Stimulated activated CD4-positive, alpha-beta T cell treated with anti-CD3 and anti-CD28 coated beads, TNF-alpha, amount 100 ng/mL, for 24 hours (primary cell): ENCODE measurements at regions not wholly inside any gene's neighbourhood (a gene's known extent, or its start where the extent isn't known, plus 50 kb on each side); places are given as distances from the start of the nearest gene placed in this dataset.

Experiments used
- DNase-seq, 3 experiments: peaks; one replicate each; pipeline ENCODE4 v3.0.0-alpha.2; 2020; ENCODE audit warnings: low read depth in 3 of 3

GRCh38 chr1:212190169-212190568 is 95.0 kb upstream of the PPP2R5A start:
- DNase-seq = no peak

GRCh38 chr1:212192261-212192998 is 92.8 kb upstream of the PPP2R5A start:
- no peak for DNase-seq

- DNase-seq = no peak
These were observed 88.9 kb upstream of the PPP2R5A start for GRCh38 chr1:212196355-212196754.

GRCh38 chr1:212201461-212201860 is 83.7 kb upstream of the PPP2R5A start:
- DNase-seq = no peak

- no peak for DNase-seq
These were observed 81.6 kb upstream of the PPP2R5A start for GRCh38 chr1:212203630-212204029.

- no peak for DNase-seq
These were observed 80.2 kb upstream of the PPP2R5A start for GRCh38 chr1:212205006-212205405.

- no peak for DNase-seq
These were observed 79.4 kb upstream of the PPP2R5A start for GRCh38 chr1:212205843-212206242.

GRCh38 chr1:212207118-212207517 is 78.1 kb upstream of the PPP2R5A start:
- no peak for DNase-seq

GRCh38 chr1:212207822-212208520 is 77.2 kb upstream of the PPP2R5A start:
- no peak for DNase-seq

- no peak for DNase-seq
These were observed 76.1 kb upstream of the PPP2R5A start for GRCh38 chr1:212208978-212209644.

- no peak for DNase-seq
These were observed 73.8 kb upstream of the PPP2R5A start for GRCh38 chr1:212211371-212211770.

- DNase-seq = no peak
These were observed 72.9 kb upstream of the PPP2R5A start for GRCh38 chr1:212212343-212212742.

GRCh38 chr1:212212906-212213305 is 72.3 kb upstream of the PPP2R5A start:
- no peak for DNase-seq

- DNase-seq = no peak
These were observed 71.4 kb upstream of the PPP2R5A start for GRCh38 chr1:212213784-212214183.

GRCh38 chr1:212214325-212214724 is 70.9 kb upstream of the PPP2R5A start:
- no peak for DNase-seq

- DNase-seq = no peak
These were observed 69.3 kb upstream of the PPP2R5A start for GRCh38 chr1:212215910-212216309.

GRCh38 chr1:212217633-212218032 is 67.6 kb upstream of the PPP2R5A start:
- DNase-seq = no peak

GRCh38 chr1:212218065-212218464 is 67.1 kb upstream of the PPP2R5A start:
- DNase-seq = no peak

- no peak for DNase-seq
These were observed 66.3 kb upstream of the PPP2R5A start for GRCh38 chr1:212218911-212219310.

GRCh38 chr1:212219679-212220463 is 65.3 kb upstream of the PPP2R5A start:
- DNase-seq = no peak

- DNase-seq = no peak
These were observed 63.4 kb upstream of the PPP2R5A start for GRCh38 chr1:212221801-212222200.

- DNase-seq = no peak
These were observed 61.1 kb upstream of the PPP2R5A start for GRCh38 chr1:212224102-212224501.
